ENCODE measurements at regions not wholly inside any gene's neighbourhood (a gene's known extent, or its start where the extent isn't known, plus 50 kb on each side); places are given as distances from the start of the nearest gene placed in this dataset.

- intact Hi-C loops (cut with DNase I, micrococcal nuclease), result no loop called here
- H3K9me3 Mint-ChIP-seq, result no peaks in the 10 kb centered on the region
- no peaks in the 10 kb centered on the region for H3K27me3 ChIP-seq (ENCODE audit: control insufficient read depth in 1 of 2, insufficient read depth in 2 of 2, low read length in 2 of 2)
- H3K4me3 Mint-ChIP-seq, result no peak overlapping the region
- H3K9me3 ChIP-seq (ENCODE audit: control insufficient read depth in 1 of 2, insufficient read depth in 1 of 2, low read length in 2 of 2), result no peaks in the 10 kb centered on the region
- ChIA-PET CTCF (no interaction called here), POLR2A (no interaction called here)
- TF ChIP-seq CTCF (IDR thresholded peaks at IDR 0.05), result no peak
- H3K36me3 Mint-ChIP-seq (ENCODE audit: low read depth), result no peaks in the 10 kb centered on the region
- H3K27me3 Mint-ChIP-seq, result peaks cover 16% of the 10 kb centered on the region
- H3K4me3 ChIP-seq (ENCODE audit: low read length), result no peak overlapping the region
- H3K27ac ChIP-seq (ENCODE audit: low read depth in 1 of 2, low read length in 2 of 2), result no peak overlapping the region
- H3K4me1 Mint-ChIP-seq (ENCODE audit: low read depth), result no peaks in the 10 kb centered on the region
- no peaks in the 10 kb centered on the region for H3K36me3 ChIP-seq (ENCODE audit: insufficient read depth, low read length)
- no peaks in the 10 kb centered on the region for H3K4me1 ChIP-seq (ENCODE audit: insufficient read depth, low read length)
- ATAC-seq (ENCODE audit: poor library complexity) (no peak), DNase-seq (no peak)
- no peak overlapping the region for H3K27ac Mint-ChIP-seq
Measured at GRCh38 chr18:45462179-45462578, 153.1 kb upstream of the SLC14A2 start.

DNA sequence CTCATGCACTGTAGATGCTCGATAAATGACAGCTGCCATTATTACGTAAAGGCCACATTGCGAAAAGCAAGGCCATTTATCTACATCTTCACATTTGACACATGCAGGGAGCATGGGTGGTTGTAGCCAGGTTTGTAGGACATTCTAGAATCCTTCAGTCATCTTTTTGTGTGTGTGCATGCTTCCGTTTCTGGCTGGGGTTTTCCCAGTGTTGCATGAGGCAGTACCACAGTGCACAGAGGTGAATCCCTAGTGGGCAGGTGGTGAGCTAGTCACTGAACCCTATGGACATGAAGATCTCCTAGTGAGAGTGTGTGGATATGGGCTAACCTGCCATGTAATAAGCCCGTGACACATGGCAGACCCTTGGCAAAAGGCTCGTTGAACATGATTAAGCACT is 151.8 kb upstream of the SLC14A2 start:
- no peaks in the 10 kb centered on the region for H3K36me3 Mint-ChIP-seq (ENCODE audit: low read depth)
- no peaks in the 10 kb centered on the region for H3K27me3 ChIP-seq (ENCODE audit: control insufficient read depth in 1 of 2, insufficient read depth in 2 of 2, low read length in 2 of 2)
- no peak overlapping the region for H3K4me3 ChIP-seq (ENCODE audit: low read length)
- DNase-seq, result no peak
- no peaks in the 10 kb centered on the region for H3K9me3 Mint-ChIP-seq
- H3K27ac Mint-ChIP-seq, result no peak overlapping the region
- peaks cover 8% of the 10 kb centered on the region for H3K27me3 Mint-ChIP-seq
- no peak for ATAC-seq (ENCODE audit: poor library complexity)
- H3K27ac ChIP-seq (ENCODE audit: low read depth in 1 of 2, low read length in 2 of 2), result no peak overlapping the region
- no peaks in the 10 kb centered on the region for H3K4me1 ChIP-seq (ENCODE audit: insufficient read depth, low read length)
- no peaks in the 10 kb centered on the region for H3K9me3 ChIP-seq (ENCODE audit: control insufficient read depth in 1 of 2, insufficient read depth in 1 of 2, low read length in 2 of 2)
- CTCF ChIA-PET, result no interaction called here
- TF ChIP-seq CTCF (IDR thresholded peaks at IDR 0.05), result no peak
- intact Hi-C loops (cut with DNase I, micrococcal nuclease), result no loop called here
- no peaks in the 10 kb centered on the region for H3K36me3 ChIP-seq (ENCODE audit: insufficient read depth, low read length)
- POLR2A ChIA-PET, result no interaction called here
- H3K4me3 Mint-ChIP-seq, result no peak overlapping the region
- no peaks in the 10 kb centered on the region for H3K4me1 Mint-ChIP-seq (ENCODE audit: low read depth)

- ChIA-PET POLR2A (no interaction called here), CTCF (no interaction called here)
- H3K27me3 ChIP-seq (ENCODE audit: control insufficient read depth in 1 of 2, insufficient read depth in 2 of 2, low read length in 2 of 2), result no peaks in the 10 kb centered on the region
- DNase-seq (no peak), ATAC-seq (ENCODE audit: poor library complexity) (no peak)
- no peak for TF ChIP-seq CTCF (IDR thresholded peaks at IDR 0.05)
- Mint-ChIP-seq H3K36me3 (ENCODE audit: low read depth) (no peaks in the 10 kb centered on the region), H3K9me3 (no peaks in the 10 kb centered on the region), H3K27me3 (peaks cover 8% of the 10 kb centered on the region), H3K4me3 (no peak overlapping the region), H3K4me1 (ENCODE audit: low read depth) (no peaks in the 10 kb centered on the region), H3K27ac (no peak overlapping the region)
- no peaks in the 10 kb centered on the region for H3K36me3 ChIP-seq (ENCODE audit: insufficient read depth, low read length)
- no peak overlapping the region for H3K27ac ChIP-seq (ENCODE audit: low read depth in 1 of 2, low read length in 2 of 2)
- H3K9me3 ChIP-seq (ENCODE audit: control insufficient read depth in 1 of 2, insufficient read depth in 1 of 2, low read length in 2 of 2), result no peaks in the 10 kb centered on the region
- no peaks in the 10 kb centered on the region for H3K4me1 ChIP-seq (ENCODE audit: insufficient read depth, low read length)
- intact Hi-C loops (cut with DNase I, micrococcal nuclease), result no loop called here
- no peak overlapping the region for H3K4me3 ChIP-seq (ENCODE audit: low read length)
Measured at GRCh38 chr18:45464619-45465018, 150.7 kb upstream of the SLC14A2 start.
